T-helper 1 cell treated with Interleukin-12 subunit alpha and Interleukin-12 subunit beta and Interleukin-4 antibody, amounts not matched to agents 30 μg/mL and 1 μg/mL, for 36 hours (primary cell): ENCODE measurements at regions not wholly inside any gene's neighbourhood (a gene's known extent, or its start where the extent isn't known, plus 50 kb on each side); places are given as distances from the start of the nearest gene placed in this dataset.

Experiments used
- H3K27ac Mint-ChIP-seq: one replicate; pipeline ENCODE4 v1.8.0; 2021; ENCODE audit warnings: mild to moderate bottlenecking, mixed read lengths
- H3K27me3 Mint-ChIP-seq: one replicate; pipeline ENCODE4 v1.8.0; 2021; ENCODE audit warnings: low read depth, mixed read lengths
- H3K36me3 Mint-ChIP-seq: one replicate; pipeline ENCODE4 v1.8.0; 2021; ENCODE audit warnings: low read depth, mixed read lengths
- H3K4me1 Mint-ChIP-seq: one replicate; pipeline ENCODE4 v1.8.0; 2021; ENCODE audit warnings: low read depth, mixed read lengths
- H3K4me3 Mint-ChIP-seq: one replicate; pipeline ENCODE4 v1.8.0; 2021; ENCODE audit warnings: mild to moderate bottlenecking, moderate library complexity, mixed read lengths
- H3K9me3 Mint-ChIP-seq: one replicate; pipeline ENCODE4 v1.8.0; 2021; ENCODE audit warnings: mixed read lengths

DNA sequence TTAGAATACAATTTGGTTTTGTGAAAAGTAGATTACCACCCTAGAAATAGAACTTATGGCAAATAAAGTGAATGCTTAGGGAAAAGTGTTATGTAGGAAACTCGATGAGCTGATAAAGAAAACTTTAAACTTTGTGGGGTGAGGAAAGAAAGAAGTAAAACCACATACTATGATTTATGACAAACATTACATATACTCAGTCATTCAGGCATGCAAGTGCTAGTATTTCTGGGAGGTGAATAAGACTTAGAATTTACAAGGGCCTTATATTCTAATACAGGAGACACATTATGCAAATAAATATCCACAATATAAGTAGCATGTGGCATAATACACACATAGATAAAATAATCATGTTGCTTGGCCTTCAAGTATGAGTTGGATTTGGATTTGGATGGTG lies 618.1 kb downstream of the XIRP2 start:
- H3K36me3 Mint-ChIP-seq = no peaks in the 10 kb centered on the region
- H3K9me3 Mint-ChIP-seq = no peaks in the 10 kb centered on the region
- no peak overlapping the region for H3K4me3 Mint-ChIP-seq
- H3K27ac Mint-ChIP-seq = no peak overlapping the region
- no peaks in the 10 kb centered on the region for H3K27me3 Mint-ChIP-seq
- H3K4me1 Mint-ChIP-seq = no peaks in the 10 kb centered on the region

DNA sequence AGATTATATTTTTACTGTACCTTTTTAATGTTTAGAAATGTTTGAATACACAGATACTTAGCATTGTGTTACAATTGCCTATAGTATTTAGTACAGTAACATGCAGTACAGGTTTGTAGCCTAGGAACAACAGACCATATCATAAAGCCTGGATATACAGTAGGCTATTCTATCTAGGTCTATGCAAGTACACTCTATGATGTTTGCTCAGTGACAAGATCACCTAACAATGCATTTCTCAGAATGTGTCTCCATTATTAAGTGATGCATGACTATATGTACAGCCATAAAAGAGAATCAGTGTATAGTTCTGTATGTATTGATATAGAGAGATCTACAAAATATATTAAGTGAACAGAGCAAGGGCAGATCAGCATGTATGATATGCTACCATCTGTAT lies 616.4 kb downstream of the XIRP2 start:
- no peak overlapping the region for H3K4me3 Mint-ChIP-seq
- no peaks in the 10 kb centered on the region for H3K27me3 Mint-ChIP-seq
- no peaks in the 10 kb centered on the region for H3K9me3 Mint-ChIP-seq
- H3K4me1 Mint-ChIP-seq = no peaks in the 10 kb centered on the region
- H3K27ac Mint-ChIP-seq = no peak overlapping the region
- H3K36me3 Mint-ChIP-seq = no peaks in the 10 kb centered on the region

DNA sequence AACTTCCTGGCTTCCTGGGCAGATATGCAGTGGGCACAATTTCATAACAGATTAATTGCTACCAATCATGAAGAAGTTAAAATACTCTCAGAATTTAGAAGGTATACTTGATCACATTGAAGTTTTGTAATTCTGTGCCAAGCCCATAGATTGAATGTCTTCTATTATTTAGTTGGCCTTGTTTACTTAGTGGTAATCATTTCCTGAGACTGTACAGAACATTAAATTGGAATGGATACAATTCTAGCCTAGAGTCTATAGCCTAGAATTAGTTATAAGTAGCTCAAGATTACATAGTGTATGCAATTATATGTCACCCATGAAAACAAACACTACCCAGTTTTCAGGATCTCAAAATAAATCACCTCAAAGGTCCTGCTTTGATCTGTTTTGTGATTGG lies 615.8 kb downstream of the XIRP2 start:
- Mint-ChIP-seq H3K9me3 (no peaks in the 10 kb centered on the region), H3K4me1 (no peaks in the 10 kb centered on the region), H3K4me3 (no peak overlapping the region), H3K27me3 (no peaks in the 10 kb centered on the region), H3K27ac (no peak overlapping the region), H3K36me3 (no peaks in the 10 kb centered on the region)

DNA sequence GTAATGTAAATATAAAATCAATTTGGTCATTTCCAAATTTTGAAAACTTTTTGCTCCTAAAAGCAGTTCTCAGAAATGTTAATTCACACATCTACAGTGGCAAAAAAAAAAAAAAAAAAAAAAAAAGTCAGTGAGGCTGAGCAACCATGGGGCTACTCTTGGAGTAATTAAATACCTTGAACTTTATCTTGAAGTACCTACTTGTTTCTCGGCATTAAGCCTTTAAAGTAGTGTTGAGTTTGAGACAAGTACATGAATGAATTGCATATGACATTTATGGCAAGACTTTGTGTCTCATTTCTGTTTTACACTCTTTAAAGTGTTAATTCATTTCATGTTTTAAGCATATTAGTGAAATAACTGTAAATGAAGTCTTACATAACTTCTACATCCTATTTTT lies 613.3 kb downstream of the XIRP2 start:
- H3K4me1 Mint-ChIP-seq = no peaks in the 10 kb centered on the region
- no peak overlapping the region for H3K27ac Mint-ChIP-seq
- H3K4me3 Mint-ChIP-seq = no peak overlapping the region
- H3K36me3 Mint-ChIP-seq = no peaks in the 10 kb centered on the region
- H3K27me3 Mint-ChIP-seq = no peaks in the 10 kb centered on the region
- no peaks in the 10 kb centered on the region for H3K9me3 Mint-ChIP-seq

DNA sequence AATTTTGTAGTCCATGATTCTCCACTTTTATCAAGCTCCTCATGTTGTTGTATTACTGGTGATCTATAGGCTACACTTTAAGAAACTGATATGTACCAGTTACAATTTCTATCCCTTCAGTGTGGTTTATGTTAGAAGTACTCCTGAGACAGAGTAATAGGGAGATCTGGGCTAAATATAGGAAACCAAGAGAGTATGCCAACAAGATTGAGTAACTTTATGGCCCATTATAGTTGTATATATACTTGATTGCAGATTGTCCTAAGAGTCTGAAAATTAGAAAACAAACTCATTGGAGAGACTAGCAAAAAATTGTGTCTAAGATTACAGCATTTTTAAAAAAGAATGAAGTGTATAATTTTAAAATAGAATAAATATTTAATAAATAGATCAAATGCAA lies 605.6 kb downstream of the XIRP2 start:
- no peak overlapping the region for H3K4me3 Mint-ChIP-seq
- H3K27ac Mint-ChIP-seq = no peak overlapping the region
- H3K27me3 Mint-ChIP-seq = no peaks in the 10 kb centered on the region
- H3K36me3 Mint-ChIP-seq = no peaks in the 10 kb centered on the region
- no peaks in the 10 kb centered on the region for H3K9me3 Mint-ChIP-seq
- H3K4me1 Mint-ChIP-seq = no peaks in the 10 kb centered on the region

DNA sequence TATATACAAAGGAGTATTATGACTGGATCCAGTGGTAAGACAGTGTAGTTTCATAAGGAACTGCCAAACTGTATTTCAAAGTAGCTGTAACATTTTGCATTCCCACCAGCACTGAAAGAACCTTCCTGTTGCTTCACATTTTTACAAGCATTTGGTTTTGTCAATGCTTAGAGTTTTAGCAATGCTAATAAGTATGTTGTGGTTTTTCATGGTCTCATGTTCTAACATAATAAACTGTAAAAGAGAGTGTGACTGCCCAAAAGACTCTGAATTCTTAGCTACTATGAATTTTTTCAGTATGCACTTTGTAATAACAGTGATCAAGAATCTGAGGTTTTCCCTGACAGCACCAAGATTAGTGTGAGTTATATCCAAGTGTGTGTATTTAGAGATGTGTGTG lies 604.2 kb downstream of the XIRP2 start:
- no peaks in the 10 kb centered on the region for H3K4me1 Mint-ChIP-seq
- H3K4me3 Mint-ChIP-seq = no peak overlapping the region
- no peaks in the 10 kb centered on the region for H3K9me3 Mint-ChIP-seq
- no peaks in the 10 kb centered on the region for H3K36me3 Mint-ChIP-seq
- no peak overlapping the region for H3K27ac Mint-ChIP-seq
- H3K27me3 Mint-ChIP-seq = no peaks in the 10 kb centered on the region

DNA sequence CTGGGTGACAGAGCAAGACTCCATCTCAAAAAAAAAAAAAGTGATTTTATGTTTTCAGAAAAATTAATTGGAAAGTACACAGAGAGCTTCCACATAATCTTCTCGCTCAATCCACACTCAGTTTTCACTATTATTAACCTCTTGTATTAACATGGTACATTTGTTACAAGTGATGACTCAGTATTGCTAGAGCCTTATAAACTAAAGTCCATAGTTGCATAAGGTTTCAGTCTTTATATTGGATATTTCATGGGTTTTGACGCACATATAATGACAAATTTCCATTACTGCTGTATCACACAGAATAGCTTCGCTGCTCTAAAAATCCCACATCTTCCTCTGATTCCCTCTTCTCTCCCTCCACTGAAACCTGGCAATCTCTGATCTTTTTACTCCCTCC lies 603.5 kb downstream of the XIRP2 start:
- no peak overlapping the region for H3K27ac Mint-ChIP-seq
- H3K27me3 Mint-ChIP-seq = no peaks in the 10 kb centered on the region
- no peaks in the 10 kb centered on the region for H3K4me1 Mint-ChIP-seq
- H3K4me3 Mint-ChIP-seq = no peak overlapping the region
- no peaks in the 10 kb centered on the region for H3K9me3 Mint-ChIP-seq
- H3K36me3 Mint-ChIP-seq = no peaks in the 10 kb centered on the region

DNA sequence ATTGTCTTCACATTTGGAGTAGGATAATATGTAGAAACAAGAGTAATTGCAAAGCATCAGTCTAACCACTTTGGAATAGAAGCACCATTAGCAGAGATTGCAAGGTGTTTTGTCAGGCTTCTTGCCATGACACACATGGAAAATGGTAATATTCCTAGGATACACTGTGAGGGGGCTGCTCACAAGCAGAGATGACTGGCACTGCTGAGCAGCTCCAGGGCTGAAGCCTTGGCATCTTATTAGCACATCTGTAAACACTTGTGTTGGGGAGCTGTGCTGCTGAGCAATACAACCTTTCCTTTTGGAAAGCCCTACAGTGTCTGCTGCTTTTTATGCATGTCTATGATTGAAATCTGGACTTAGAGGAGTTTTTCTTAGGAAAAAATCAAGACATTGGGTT lies 602.2 kb downstream of the XIRP2 start:
- H3K9me3 Mint-ChIP-seq = no peaks in the 10 kb centered on the region
- H3K27ac Mint-ChIP-seq = no peak overlapping the region
- H3K4me3 Mint-ChIP-seq = no peak overlapping the region
- H3K4me1 Mint-ChIP-seq = no peaks in the 10 kb centered on the region
- H3K27me3 Mint-ChIP-seq = no peaks in the 10 kb centered on the region
- no peaks in the 10 kb centered on the region for H3K36me3 Mint-ChIP-seq

DNA sequence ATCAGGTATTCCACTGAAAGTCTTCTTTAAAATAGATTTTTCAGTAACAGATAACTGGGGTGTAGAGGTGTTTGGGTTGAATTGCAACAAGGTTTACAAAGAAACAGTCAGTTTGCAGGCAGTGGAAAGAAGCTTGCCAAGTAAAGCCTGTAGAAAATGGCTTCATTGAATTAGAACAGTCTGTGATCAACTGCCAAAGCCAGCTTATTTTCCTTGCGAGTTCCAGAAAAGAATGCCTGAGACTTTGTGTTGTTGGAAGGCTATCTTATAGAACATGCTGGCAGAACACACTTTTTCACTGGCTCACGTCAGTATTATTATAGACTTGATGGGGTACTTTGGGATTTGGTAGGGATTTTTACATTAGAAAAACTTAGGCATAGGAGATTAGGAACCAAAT lies 601.0 kb downstream of the XIRP2 start:
- Mint-ChIP-seq H3K4me3 (no peak overlapping the region), H3K9me3 (no peaks in the 10 kb centered on the region), H3K4me1 (no peaks in the 10 kb centered on the region), H3K36me3 (no peaks in the 10 kb centered on the region), H3K27me3 (no peaks in the 10 kb centered on the region), H3K27ac (no peak overlapping the region)

DNA sequence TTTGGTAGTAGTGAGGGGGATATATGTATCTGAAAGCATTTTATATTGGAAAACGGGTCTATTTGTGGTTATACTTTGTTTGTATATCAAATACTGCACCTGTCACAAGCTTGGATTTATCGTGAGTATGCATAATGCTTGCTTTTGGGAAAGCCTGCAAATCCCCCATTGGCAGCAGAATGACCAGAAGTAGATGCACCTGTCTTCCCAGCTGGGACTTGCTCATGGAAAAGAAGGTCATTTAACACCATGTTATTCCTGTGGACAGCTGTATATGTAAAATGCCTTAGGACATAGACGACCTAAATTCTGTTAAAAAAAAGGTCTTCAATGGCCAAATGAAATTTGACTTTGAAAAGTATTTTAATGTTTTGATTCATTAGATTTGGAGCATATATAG lies 599.4 kb downstream of the XIRP2 start:
- no peaks in the 10 kb centered on the region for H3K9me3 Mint-ChIP-seq
- H3K27ac Mint-ChIP-seq = no peak overlapping the region
- H3K27me3 Mint-ChIP-seq = no peaks in the 10 kb centered on the region
- no peaks in the 10 kb centered on the region for H3K36me3 Mint-ChIP-seq
- no peaks in the 10 kb centered on the region for H3K4me1 Mint-ChIP-seq
- H3K4me3 Mint-ChIP-seq = no peak overlapping the region

DNA sequence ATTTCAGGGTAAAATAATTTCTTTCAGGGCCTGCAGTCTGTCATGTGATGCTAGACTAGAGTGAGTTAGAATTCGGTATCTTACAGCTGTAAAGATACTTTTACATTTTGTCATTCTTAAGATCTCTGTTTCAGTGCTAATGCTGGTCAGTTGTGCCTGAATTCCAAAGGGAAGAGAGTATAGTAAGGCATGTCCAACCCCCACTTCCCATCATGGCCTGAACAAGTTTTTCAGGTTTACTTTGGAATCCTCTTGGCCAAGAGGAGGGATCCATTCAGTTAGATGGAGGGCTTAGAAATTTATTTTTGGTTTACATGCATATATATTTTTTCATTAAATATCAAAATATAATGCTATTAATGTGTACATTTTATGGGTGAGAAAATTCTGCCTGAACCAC lies 596.6 kb downstream of the XIRP2 start:
- Mint-ChIP-seq H3K36me3 (no peaks in the 10 kb centered on the region), H3K27ac (no peak overlapping the region), H3K9me3 (no peaks in the 10 kb centered on the region), H3K4me3 (no peak overlapping the region), H3K27me3 (no peaks in the 10 kb centered on the region), H3K4me1 (no peaks in the 10 kb centered on the region)

DNA sequence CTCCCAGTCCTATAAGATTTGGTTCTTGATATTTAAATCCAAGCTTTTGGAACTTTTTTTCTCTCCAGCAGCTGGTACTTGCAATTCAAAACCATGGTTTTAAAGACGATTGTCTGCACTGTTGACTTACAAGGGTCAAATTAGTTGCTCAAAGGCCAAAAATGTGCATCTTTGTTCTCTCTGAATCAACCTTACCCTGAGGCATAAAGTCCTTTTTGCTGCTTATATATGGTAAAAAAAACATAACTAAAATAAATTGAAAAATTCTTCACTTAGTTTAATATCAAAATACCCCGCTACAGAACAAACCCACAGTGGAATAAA lies 592.7 kb downstream of the XIRP2 start:
- no peak overlapping the region for H3K4me3 Mint-ChIP-seq
- no peaks in the 10 kb centered on the region for H3K9me3 Mint-ChIP-seq
- no peaks in the 10 kb centered on the region for H3K4me1 Mint-ChIP-seq
- H3K36me3 Mint-ChIP-seq = no peaks in the 10 kb centered on the region
- H3K27ac Mint-ChIP-seq = no peak overlapping the region
- H3K27me3 Mint-ChIP-seq = no peaks in the 10 kb centered on the region

DNA sequence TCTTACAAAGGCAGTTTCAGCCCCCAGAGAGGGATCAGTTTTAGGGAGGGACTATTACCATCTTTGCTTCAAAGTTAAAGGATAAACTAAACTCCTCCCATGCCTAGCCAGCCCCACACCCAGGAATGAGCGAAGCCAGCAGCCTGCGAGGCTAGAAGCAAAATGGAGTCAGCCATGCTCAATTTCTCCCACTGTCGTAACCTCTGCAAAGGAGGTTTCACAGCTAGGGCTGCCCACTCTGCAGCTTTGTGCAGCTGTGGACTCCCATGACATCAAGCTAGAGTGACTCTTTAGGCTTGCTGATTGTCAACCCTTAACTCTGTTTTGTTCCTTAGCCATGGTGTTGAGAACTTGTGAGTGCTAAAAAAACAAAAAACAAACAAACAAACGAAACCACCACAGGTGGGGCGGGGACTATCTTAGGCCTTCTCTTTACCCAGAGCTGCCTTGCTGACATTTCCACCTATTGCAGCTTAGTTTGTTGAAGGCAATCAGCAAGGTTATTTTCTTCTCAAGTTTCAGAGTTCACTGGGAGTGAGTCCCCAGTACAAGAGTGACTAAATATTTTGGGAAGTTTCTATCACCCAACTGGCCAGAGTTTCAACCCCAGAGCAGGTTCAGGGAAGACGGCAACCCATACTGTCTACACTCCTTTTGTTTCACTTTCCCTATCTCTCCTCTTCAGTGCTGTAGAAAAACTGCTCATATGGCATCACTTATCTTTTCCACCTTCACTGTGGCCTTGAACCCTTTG lies 592.1 kb downstream of the XIRP2 start:
- Mint-ChIP-seq H3K4me3 (no peak overlapping the region), H3K4me1 (no peaks in the 10 kb centered on the region), H3K36me3 (no peaks in the 10 kb centered on the region), H3K9me3 (no peaks in the 10 kb centered on the region), H3K27ac (no peak overlapping the region), H3K27me3 (no peaks in the 10 kb centered on the region)

DNA sequence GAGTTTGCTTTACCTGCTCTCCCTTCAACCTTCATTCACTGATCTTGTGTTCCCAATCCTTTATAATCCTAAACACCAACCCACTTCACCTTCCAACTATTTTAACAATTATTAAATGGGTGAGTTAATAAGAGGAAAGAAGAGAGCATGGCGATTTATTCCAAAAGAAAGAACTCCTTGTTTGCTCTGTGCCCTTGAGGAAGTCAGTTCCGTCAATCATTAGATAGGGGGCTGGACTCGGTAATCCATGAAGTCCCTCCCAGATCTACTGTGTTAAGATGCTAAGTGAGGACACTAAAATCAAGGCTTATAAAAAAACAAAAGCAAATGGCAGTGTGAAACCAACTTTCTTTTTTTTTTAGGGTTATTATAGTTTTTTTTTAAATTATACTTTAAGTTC lies 589.9 kb downstream of the XIRP2 start:
- Mint-ChIP-seq H3K9me3 (no peaks in the 10 kb centered on the region), H3K27me3 (no peaks in the 10 kb centered on the region), H3K4me3 (no peak overlapping the region), H3K4me1 (no peaks in the 10 kb centered on the region), H3K36me3 (no peaks in the 10 kb centered on the region), H3K27ac (no peak overlapping the region)

DNA sequence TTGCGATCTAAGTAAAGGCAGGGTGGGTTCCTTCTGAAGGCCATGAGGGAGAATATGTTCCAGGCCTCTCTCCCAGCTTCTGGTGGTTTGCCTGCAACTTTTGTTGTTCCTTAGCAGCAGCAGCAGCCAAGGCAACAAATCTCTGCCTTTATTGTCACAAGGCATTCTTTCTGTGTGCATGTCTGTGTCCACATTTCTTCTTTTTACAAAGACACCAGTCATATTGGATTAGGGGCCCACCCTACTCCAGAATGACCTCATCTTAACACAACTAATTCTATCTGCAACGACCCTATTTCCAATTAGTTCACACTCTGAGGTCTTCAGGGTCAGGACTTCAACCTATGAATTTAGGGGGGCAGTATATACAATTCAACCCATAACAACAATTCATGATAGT lies 587.5 kb downstream of the XIRP2 start:
- no peak overlapping the region for H3K27ac Mint-ChIP-seq
- no peaks in the 10 kb centered on the region for H3K27me3 Mint-ChIP-seq

DNA sequence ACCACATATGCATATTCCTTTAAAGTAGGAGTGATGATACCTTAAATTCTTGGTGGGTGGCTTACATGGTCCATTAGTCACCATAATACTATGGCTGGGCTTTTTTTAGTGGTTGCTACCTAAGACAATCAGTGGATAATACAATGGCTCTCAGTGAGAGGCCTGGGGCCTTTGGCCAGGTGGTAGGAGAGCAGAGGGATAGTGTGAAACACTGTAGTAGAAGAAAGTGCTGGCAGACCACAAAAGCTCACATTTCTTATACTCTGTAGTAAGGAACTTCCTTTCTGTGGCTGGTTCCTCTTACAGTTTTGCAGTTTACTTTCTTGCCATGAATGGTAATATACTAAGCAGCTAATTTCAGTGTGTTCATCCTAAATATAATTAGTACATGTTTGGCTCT lies 583.5 kb downstream of the XIRP2 start:
- Mint-ChIP-seq H3K4me1 (no peaks in the 10 kb centered on the region), H3K27ac (no peak overlapping the region), H3K27me3 (no peaks in the 10 kb centered on the region), H3K4me3 (no peak overlapping the region), H3K9me3 (no peaks in the 10 kb centered on the region), H3K36me3 (no peaks in the 10 kb centered on the region)

More for the DNA sequence above, 587.5 kb downstream of the XIRP2 start:
- no peaks in the 10 kb centered on the region for H3K4me1 Mint-ChIP-seq
- H3K36me3 Mint-ChIP-seq = no peaks in the 10 kb centered on the region
- H3K9me3 Mint-ChIP-seq = no peaks in the 10 kb centered on the region
- H3K4me3 Mint-ChIP-seq = no peak overlapping the region
